C4-2B (cell line): ENCODE measurements at regions not wholly inside any gene's neighbourhood (a gene's known extent, or its start where the extent isn't known, plus 50 kb on each side); places are given as distances from the start of the nearest gene placed in this dataset.

ENCODE experiments used
- ZFX ChIP-seq: fragments of 450-650 bp; IDR thresholded peaks from 2 replicates; pipeline ENCODE4 v1.6.1; 2017
- TF ChIP-seq, protein P1 (sequence below): fragments of 450-650 bp; conservative IDR thresholded peaks from 2 replicates; pipeline ENCODE4 v1.5.1; 2017; ENCODE audit warnings: mild to moderate bottlenecking

DNA sequence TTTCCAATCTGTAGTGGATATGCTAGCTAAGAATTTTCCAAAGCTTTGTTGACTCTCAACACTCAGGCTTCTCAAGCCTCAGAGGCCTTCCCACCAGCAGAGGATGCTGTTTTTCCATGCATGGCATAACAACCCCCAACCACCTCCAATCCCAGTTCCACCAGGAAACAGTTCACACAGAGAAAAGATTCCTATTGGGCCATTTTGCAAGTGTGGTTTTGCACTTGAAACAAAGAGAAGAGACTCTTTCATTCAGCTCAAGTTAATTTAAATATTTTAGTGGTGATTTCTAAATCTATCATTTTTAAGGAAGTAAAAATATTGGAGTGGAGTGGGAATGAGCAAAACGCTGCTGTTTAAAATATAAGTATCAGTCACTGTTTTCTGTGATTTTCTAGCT is 105.6 kb upstream of the COL1A2 start:
- TF ChIP-seq, protein P1, sequence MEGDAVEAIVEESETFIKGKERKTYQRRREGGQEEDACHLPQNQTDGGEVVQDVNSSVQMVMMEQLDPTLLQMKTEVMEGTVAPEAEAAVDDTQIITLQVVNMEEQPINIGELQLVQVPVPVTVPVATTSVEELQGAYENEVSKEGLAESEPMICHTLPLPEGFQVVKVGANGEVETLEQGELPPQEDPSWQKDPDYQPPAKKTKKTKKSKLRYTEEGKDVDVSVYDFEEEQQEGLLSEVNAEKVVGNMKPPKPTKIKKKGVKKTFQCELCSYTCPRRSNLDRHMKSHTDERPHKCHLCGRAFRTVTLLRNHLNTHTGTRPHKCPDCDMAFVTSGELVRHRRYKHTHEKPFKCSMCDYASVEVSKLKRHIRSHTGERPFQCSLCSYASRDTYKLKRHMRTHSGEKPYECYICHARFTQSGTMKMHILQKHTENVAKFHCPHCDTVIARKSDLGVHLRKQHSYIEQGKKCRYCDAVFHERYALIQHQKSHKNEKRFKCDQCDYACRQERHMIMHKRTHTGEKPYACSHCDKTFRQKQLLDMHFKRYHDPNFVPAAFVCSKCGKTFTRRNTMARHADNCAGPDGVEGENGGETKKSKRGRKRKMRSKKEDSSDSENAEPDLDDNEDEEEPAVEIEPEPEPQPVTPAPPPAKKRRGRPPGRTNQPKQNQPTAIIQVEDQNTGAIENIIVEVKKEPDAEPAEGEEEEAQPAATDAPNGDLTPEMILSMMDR: peak; percentile 85
- TF ChIP-seq ZFX: no peak
